H9 (cell line): ENCODE measurements at regions not wholly inside any gene's neighbourhood (a gene's known extent, or its start where the extent isn't known, plus 50 kb on each side); places are given as distances from the start of the nearest gene placed in this dataset.

Experiments
- DNase-seq: peaks from one replicate; pipeline ENCODE4 v3.0.0-alpha.2; 2017
- H2AFZ ChIP-seq: one replicate; pipeline ENCODE4 v1.6.1; 2013; ENCODE audit warnings: mild to moderate bottlenecking, low read length, control low read depth, moderate library complexity
- H2AK5ac ChIP-seq: 2 replicates; pipeline ENCODE4 v1.6.1; 2013; ENCODE audit warnings: low read length, control low read depth, mixed read lengths; ENCODE audit not compliant: insufficient read length
- H2BK120ac ChIP-seq: one replicate; pipeline ENCODE4 v1.6.1; 2013; ENCODE audit warnings: low read depth, mild to moderate bottlenecking, low read length, control low read depth, inconsistent platforms; ENCODE audit not compliant: poor library complexity, severe bottlenecking
- H2BK12ac ChIP-seq: 2 replicates; pipeline ENCODE4 v1.6.1; 2013; ENCODE audit warnings: low read length, control low read depth, mixed read lengths, low read depth; ENCODE audit not compliant: insufficient read length
- H2BK15ac ChIP-seq: 2 replicates; pipeline ENCODE4 v1.6.1; 2013; ENCODE audit warnings: low read depth, low read length, control low read depth
- H2BK20ac ChIP-seq: one replicate; pipeline ENCODE4 v1.6.1; 2013; ENCODE audit warnings: low read depth, mild to moderate bottlenecking, low read length, control low read depth, inconsistent platforms; ENCODE audit not compliant: poor library complexity, severe bottlenecking
- H2BK5ac ChIP-seq: 2 replicates; pipeline ENCODE4 v1.6.1; 2013; ENCODE audit warnings: low read length, control low read depth, mixed read lengths; ENCODE audit not compliant: insufficient read length
- H3K14ac ChIP-seq: 2 replicates; pipeline ENCODE4 v1.6.1; 2013; ENCODE audit warnings: low read length, control low read depth; ENCODE audit not compliant: insufficient read depth
- H3K18ac ChIP-seq: 2 replicates; pipeline ENCODE4 v1.6.1; 2013; ENCODE audit warnings: low read depth, mild to moderate bottlenecking, mixed read lengths, low read length, control low read depth; ENCODE audit not compliant: insufficient read length
- H3K23ac ChIP-seq: 2 replicates; pipeline ENCODE4 v1.6.1; 2013; ENCODE audit warnings: low read length, control low read depth, mixed read lengths, low read depth; ENCODE audit not compliant: insufficient read length
- H3K23me2 ChIP-seq: 2 replicates; pipeline ENCODE4 v1.6.1; 2013; ENCODE audit warnings: low read depth, mild to moderate bottlenecking, mixed read lengths, low read length, control low read depth; ENCODE audit not compliant: insufficient read length, poor library complexity, severe bottlenecking
- H3K27ac ChIP-seq: 2 replicates; pipeline ENCODE4 v1.5.1; 2013; ENCODE audit warnings: low read length, control low read depth, mixed read lengths, low read depth; ENCODE audit not compliant: insufficient read length
- H3K27me3 ChIP-seq: 2 replicates; pipeline ENCODE4 v1.6.1; 2013; ENCODE audit warnings: low read length, control low read depth, inconsistent platforms; ENCODE audit not compliant: insufficient read depth
- H3K4ac ChIP-seq: 2 replicates; pipeline ENCODE4 v1.6.1; 2013; ENCODE audit warnings: low read depth, mild to moderate bottlenecking, control low read depth, inconsistent platforms, low read length, moderate library complexity
- H3K4me1 ChIP-seq: 2 replicates; pipeline ENCODE4 v1.6.1; 2013; ENCODE audit warnings: low read length, control low read depth, inconsistent platforms; ENCODE audit not compliant: insufficient read depth
- H3K4me2 ChIP-seq: 2 replicates; pipeline ENCODE4 v1.6.1; 2013; ENCODE audit warnings: low read length, control low read depth, mixed read lengths; ENCODE audit not compliant: insufficient read length, insufficient read depth
- H3K56ac ChIP-seq: 2 replicates; pipeline ENCODE4 v1.6.1; 2013; ENCODE audit warnings: low read depth, mild to moderate bottlenecking, mixed read lengths, low read length, control low read depth; ENCODE audit not compliant: insufficient read length
- H3K79me1 ChIP-seq: 2 replicates; pipeline ENCODE4 v1.6.1; 2013; ENCODE audit warnings: low read depth, mild to moderate bottlenecking, moderate library complexity, low read length, control low read depth, inconsistent platforms; ENCODE audit not compliant: insufficient read depth, poor library complexity, severe bottlenecking
- H3K79me2 ChIP-seq: 2 replicates; pipeline ENCODE4 v1.6.1; 2013; ENCODE audit warnings: low read length, control low read depth, inconsistent platforms; ENCODE audit not compliant: insufficient read depth
- H3K9ac ChIP-seq: 2 replicates; pipeline ENCODE4 v1.6.1; 2013; ENCODE audit warnings: low read length, control low read depth, mixed read lengths; ENCODE audit not compliant: insufficient read length; ENCODE audit errors: extremely low read depth
- H3K9me3 ChIP-seq: one replicate; pipeline ENCODE4 v1.6.1; 2013; ENCODE audit warnings: low read depth, low read length, inconsistent platforms; ENCODE audit not compliant: control insufficient read depth
- H3T11ph ChIP-seq: one replicate; pipeline ENCODE4 v1.6.1; 2013; ENCODE audit warnings: mild to moderate bottlenecking, low read length, control low read depth, inconsistent platforms
- H4K20me1 ChIP-seq: one replicate; pipeline ENCODE4 v1.6.1; 2013; ENCODE audit not compliant: control insufficient read depth, insufficient read length, insufficient read depth
- H4K5ac ChIP-seq: 2 replicates; pipeline ENCODE4 v1.6.1; 2013; ENCODE audit warnings: low read depth, mild to moderate bottlenecking, mixed read lengths, low read length, control low read depth; ENCODE audit not compliant: insufficient read length
- H4K8ac ChIP-seq: replicated peaks from 2 replicates; pipeline ENCODE4 v1.6.1; 2013; ENCODE audit warnings: low read length, control low read depth, mixed read lengths, low read depth; ENCODE audit not compliant: insufficient read length
- H4K91ac ChIP-seq: 2 replicates; pipeline ENCODE4 v1.6.1; 2013; ENCODE audit warnings: low read depth, mild to moderate bottlenecking, moderate library complexity, mixed read lengths, low read length, control low read depth; ENCODE audit not compliant: insufficient read length
- H3K27ac Mint-ChIP-seq, 3 experiments: 2 replicates in 2 of 3; 3 replicates in 1 of 3; pipeline ENCODE4 v1.8.0; 2020 to 2021; ENCODE audit warnings: mixed read lengths in 3 of 3, mild to moderate bottlenecking in 1 of 3, moderate library complexity in 1 of 3
- H3K27me3 Mint-ChIP-seq: 2 replicates; pipeline ENCODE4 v1.8.0; 2021; ENCODE audit warnings: low read depth, mild to moderate bottlenecking, moderate library complexity, mixed read lengths
- H3K36me3 Mint-ChIP-seq, 3 experiments: 2 replicates in 2 of 3; 3 replicates in 1 of 3; pipeline ENCODE4 v1.8.0; 2020 to 2021; ENCODE audit warnings: low read depth in 3 of 3, mixed read lengths in 3 of 3; ENCODE audit not compliant: insufficient read depth in 1 of 3
- H3K4me1 Mint-ChIP-seq, 2 experiments: 2 replicates each; pipeline ENCODE4 v1.8.0; 2020; ENCODE audit warnings: mixed read lengths in 2 of 2
- H3K4me3 Mint-ChIP-seq, 2 experiments: 2 replicates in 1 of 2; 3 replicates in 1 of 2; pipeline ENCODE4 v1.8.0; 2020 to 2021; ENCODE audit warnings: mild to moderate bottlenecking in 2 of 2, mixed read lengths in 2 of 2, moderate library complexity in 1 of 2
- H3K9me3 Mint-ChIP-seq, 2 experiments: 2 replicates in 1 of 2; 3 replicates in 1 of 2; pipeline ENCODE4 v1.8.0; 2020; ENCODE audit warnings: mild to moderate bottlenecking in 2 of 2, mixed read lengths in 2 of 2, moderate library complexity in 1 of 2
- CTCF ChIP-seq: fragments of 200-600 bp; sonication (generic); conservative IDR thresholded peaks from 3 replicates; pipeline ENCODE4 v1.8.0; 2021; ENCODE audit warnings: antibody characterized with exemption, mild to moderate bottlenecking
- WGBS: extraction: QIAGEN DNeasy Blood & Tissue Kit; methylation state at CpG from one replicate; pipeline ENCODE4 v1.1.7; 2013; ENCODE audit warnings: missing lambda C conversion rate, low lambda C conversion rate, mixed read lengths; ENCODE audit not compliant: insufficient read length; ENCODE audit errors: extremely low coverage; 5-methylcytosine and 5-hydroxymethylcytosine counted together

GRCh38 chr14:104465482-104466390, 113.8 kb upstream of the C14orf180 start:
- no peaks in the 10 kb centered on the region; a peak in 1 of 5 replicates for H3K9me3 Mint-ChIP-seq
- Histone ChIP-seq H4K20me1 (no peaks in the 10 kb centered on the region), H3K79me2 (no peaks in the 10 kb centered on the region), H3K4ac (no peak overlapping the region), H2BK12ac (no peak overlapping the region), H3K4me1 (no peaks in the 10 kb centered on the region; the same call in 1 of the 2 replicates), H2BK15ac (no peak overlapping the region), H2BK5ac (no peak overlapping the region), H4K5ac (no peak overlapping the region), H3K9me3 (no peaks in the 10 kb centered on the region), H3K14ac (no peak overlapping the region), H3K9ac (no peak overlapping the region), H2AFZ (no peak overlapping the region), H3K23ac (no peak overlapping the region), H3T11ph (no peak overlapping the region), H3K79me1 (no peaks in the 10 kb centered on the region), H4K91ac (no peak overlapping the region), H3K27ac (no peak overlapping the region), H2AK5ac (no peak overlapping the region), H3K4me2 (no peak overlapping the region), H4K8ac (no peak overlapping the region), H3K18ac (no peak overlapping the region), H3K23me2 (peaks cover 9% of the 10 kb centered on the region), H3K56ac (no peak overlapping the region), H2BK20ac (no peak overlapping the region), H2BK120ac (no peak overlapping the region), H3K27me3 (peaks cover 12% of the 10 kb centered on the region; the same call in 1 of the 2 replicates)
- 0 out of 7 replicates have a peak, but pooled peaks cover 0 to 1% (median 0%) of the 10 kb centered on the region in 3 experiments for H3K36me3 Mint-ChIP-seq
- no peak for TF ChIP-seq CTCF
- peaks cover 7 to 8% of the 10 kb centered on the region in 2 experiments; a peak in 3 of 4 replicates for H3K4me1 Mint-ChIP-seq
- no peak for DNase-seq
- no peak overlapping the region for H3K4me3 Mint-ChIP-seq
- no peak overlapping the region for H3K27ac Mint-ChIP-seq
- H3K27me3 Mint-ChIP-seq: peaks cover 68% of the 10 kb centered on the region
- WGBS: no CpG with 5 or more reads among the region's 8 CpGs
